ENCODE measurements at regions not wholly inside any gene's neighbourhood (a gene's known extent, or its start where the extent isn't known, plus 50 kb on each side); places are given as distances from the start of the nearest gene placed in this dataset.
"Not testable (repeated sequence)": the region's sequence is repeated elsewhere in the genome, so short reads cannot be mapped to it uniquely, and the experiment has no call there.

GRCh38 chr14:106334428-106335109, 808.2 kb downstream of the TMEM121 start:
- not testable (repeated sequence) for DNase-seq

- not testable (repeated sequence) for DNase-seq
Observed at GRCh38 chr14:106335110-106335429, 808.7 kb downstream of the TMEM121 start.

GRCh38 chr14:106338775-106339174, 812.4 kb downstream of the TMEM121 start:
- DNase-seq = not testable (repeated sequence)

GRCh38 chr14:106340658-106341057, 814.3 kb downstream of the TMEM121 start:
- not testable (repeated sequence) for DNase-seq

DNA sequence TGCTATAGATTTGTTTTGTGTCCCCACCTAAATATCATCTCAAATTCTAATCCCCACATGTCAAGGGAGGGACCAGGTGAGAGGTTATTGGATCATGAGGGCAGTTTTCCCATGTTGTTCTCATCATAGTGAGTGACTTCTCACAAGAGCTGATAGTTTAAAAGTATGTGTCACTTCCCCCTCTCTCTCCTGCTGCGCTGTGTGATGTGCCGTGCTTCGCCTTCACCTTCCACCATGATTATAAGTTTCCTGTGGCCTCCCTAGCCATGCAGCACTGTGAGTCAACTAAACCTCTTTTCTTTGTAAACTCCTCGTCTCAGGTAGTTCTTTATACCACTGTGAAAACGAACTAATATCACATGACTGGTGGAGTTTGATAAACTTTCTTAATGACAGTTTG, 814.8 kb downstream of the TMEM121 start:
- DNase-seq = not testable (repeated sequence)

DNA sequence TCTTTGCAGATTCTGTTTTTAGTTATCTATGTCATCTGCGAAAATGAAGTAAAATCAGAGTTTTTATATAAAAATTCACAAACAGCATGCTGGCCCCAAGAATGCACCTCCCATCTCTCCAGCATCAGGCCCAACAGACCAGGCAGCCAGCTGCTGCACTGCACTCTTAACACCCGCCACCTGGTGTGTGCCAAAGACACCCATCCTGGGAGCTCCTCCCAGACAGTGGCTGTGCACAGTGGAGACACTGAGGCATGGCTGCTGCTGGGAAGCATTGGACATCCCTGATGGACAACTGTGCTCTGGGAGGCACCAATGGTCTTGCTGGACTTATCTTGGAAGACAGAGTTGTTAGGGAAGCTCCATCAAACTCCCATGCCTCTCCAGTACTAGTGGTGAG, 817.2 kb downstream of the TMEM121 start:
- no peak for DNase-seq

DNA sequence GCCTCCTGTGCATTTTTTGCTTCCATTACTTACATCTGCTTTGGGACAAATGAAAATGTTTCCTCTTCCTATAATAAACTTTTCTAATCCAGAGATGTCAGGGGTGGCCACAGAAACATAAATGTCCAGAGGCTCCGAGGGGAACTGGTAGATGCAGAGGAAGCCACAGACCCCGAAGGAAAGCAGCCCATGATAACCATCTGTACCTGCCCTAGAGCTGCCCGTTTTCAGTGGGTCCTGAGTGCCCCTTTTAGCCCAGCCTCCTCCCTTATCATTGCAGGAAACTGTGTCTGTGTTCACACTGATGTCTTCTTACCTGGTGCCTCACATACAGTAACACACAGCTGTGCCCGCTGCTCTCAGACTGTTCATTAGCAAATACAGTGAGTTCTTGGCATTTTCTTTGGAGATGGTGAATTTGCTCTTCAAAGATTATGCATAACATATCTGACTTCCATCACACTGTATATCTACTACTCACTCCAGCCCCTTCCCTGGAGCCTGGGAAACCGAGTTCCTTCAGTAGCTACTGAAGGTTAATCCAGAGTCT, 817.8 kb downstream of the TMEM121 start:
- not testable (repeated sequence) for DNase-seq

GRCh38 chr14:106344791-106345479, 818.6 kb downstream of the TMEM121 start:
- not testable (repeated sequence) for DNase-seq

DNA sequence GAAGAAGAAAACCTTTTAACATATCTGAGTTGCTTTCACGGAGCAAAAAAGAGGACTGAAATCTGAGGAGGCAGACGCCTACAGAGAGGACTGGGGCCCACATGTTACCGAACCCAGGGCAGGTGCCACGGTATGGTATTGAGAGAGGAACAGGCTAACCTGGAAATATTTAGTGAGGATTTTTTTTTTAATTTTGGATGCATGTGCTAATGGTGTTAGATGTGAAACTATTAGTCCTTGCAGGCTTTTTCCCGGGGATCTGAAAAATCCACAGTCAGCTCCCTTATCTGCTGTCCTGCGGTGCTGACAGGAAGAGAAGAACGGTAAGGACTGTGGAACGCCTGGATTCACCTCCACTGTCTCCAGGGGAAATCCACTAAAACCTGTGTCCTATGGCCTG, 819.7 kb downstream of the TMEM121 start:
- no peak for DNase-seq

GRCh38 chr14:106346534-106347290, 820.3 kb downstream of the TMEM121 start:
- DNase-seq = no peak

DNA sequence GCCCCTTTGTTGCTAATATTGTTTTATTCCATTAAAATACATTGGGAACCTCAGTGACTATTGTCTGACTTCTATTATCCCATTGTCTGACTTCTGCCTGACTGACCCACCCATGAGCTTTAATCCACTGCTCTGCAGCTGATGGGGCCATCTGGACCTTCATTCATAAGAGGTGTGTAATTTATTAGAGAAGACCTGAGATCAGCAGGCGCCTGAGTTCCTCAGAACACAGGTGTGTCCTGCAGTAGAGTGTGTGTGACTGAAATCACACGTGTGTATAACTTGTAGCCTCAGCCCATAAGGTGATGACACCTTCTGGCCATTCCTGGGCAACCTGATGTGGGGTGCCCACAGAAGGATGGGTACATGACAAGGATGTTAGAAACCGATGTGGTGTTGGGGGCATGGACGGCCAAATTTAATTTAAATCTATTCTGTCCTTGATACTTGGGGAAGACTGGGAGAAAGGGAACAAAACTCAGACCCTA, 821.0 kb downstream of the TMEM121 start:
- no peak for DNase-seq

DNA sequence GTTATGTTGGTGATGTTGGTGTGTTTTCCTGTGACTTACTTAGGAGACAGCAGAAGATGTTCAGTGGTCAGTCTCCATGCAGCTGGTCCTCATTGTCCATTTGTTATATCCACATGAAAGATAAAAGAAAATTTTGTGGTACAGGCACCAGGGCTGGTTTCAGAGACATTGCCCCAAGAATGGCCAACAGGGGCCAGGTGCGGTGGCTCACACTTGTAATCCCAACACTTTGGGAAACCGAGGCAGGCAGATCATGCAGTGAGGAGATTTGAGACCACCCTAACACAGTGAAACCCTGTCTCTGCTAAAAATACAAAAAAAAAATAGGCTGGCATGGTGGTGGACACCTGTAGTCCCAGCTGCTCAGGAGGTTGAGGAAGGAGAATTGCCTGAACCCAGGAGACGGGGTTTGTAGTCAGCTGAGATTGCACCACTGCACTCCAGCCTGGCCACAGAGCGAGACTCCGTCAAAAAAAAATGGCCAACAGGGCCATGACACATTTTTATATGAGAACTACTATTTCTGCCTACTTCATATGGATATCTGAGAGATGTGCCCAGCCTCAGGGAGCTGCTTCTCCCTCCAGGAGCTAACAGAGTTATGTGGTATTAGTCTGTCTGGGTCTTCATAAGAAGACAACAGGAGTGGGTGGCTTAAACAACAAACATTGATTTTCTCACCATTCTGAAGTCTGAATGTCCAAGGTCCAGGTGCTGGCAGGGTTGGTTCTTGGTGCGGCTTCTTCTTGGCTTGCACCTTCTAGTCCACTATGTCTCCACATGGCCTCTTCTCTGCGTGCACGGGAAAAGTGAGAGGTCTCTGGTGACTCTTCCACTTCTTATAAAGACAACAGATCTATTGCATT, 821.7 kb downstream of the TMEM121 start:
- DNase-seq = no peak

GRCh38 chr14:106348873-106349540, 822.6 kb downstream of the TMEM121 start:
- not testable (repeated sequence) for DNase-seq

GRCh38 chr14:106349678-106350457, 823.5 kb downstream of the TMEM121 start:
- DNase-seq = not testable (repeated sequence)

DNA sequence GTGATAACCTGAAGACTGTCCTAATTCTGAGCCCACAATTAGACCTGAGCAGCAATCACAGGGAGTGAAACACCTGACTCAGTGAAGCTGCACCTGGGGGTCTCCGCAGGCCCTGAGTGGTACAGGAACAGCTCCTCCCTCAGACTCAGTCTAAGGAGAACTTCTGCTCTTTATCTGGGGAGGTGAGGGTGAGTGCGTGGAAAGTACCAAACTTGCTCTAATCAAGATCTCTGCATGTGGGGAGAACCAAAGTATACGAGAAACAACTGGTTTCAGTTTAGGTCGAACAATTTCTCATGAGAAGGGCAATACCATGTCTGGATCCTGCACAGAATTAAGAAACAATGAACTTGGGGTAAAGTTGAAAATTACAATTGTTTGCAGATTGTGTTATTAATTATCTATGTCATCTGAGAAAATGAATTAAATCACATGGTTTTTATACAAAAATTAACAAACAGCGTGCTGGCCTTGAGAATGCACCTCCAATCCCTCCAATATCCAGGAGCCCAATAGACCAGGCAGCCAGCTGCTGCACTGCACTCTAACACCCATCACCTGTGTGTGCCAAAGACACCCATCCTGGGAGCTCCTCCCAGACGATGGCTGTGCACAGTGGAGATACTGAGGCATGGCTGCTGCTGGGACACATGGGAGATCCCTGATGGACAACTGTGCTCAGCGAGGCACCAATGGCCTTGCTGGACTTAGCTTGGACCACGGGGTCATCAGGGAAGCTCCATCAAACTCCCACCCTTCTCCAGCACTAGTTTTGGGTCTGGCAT, 828.8 kb downstream of the TMEM121 start:
- DNase-seq = not testable (repeated sequence)

DNA sequence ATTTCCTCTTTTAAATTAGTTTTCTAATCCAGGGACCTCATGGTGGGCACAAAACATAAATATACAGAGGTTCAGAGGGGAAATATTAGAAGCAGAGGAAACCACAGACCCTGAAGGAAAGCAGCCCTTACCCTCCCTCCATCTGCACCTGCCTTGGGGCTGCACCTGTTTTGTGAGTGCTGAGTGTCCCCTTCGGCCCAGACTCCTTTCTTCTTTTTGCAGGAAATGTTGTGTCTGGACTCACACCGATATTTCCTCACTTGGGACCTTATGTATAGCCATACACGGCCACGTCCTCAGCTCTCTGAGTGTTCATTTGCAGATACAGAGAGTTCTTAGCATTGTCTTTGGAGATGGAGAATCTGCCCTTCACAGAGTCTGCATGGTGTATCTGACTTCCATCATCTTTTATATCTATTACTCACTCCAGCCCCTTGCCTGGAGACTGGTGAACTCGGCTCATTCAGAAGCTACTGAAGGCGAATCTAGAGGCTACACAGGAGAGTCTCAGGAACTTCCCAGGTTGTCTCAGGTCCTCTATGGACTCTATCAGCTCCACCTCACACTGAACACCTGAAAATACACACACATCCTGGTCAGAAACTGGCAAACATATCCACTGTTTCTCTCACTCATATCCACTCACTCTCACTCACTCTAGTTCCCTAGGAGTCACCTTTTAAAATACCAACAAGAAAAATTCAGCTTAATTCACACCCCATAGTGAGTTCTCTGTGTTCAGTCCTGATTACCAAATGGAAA, 829.7 kb downstream of the TMEM121 start:
- not testable (repeated sequence) for DNase-seq

DNA sequence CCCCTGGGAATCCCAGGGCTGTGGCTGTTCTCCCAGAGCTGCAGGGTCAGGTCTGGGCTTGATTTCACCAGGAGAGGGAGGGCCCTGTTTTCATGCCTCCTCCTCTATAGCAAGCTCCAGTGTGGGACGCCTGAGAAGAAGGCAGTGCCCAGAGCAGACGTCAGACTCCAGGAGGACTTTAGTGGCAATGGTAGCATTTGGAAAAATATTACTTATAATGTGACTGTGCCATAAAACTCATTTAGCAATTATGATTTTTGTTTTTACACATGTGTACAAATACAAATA, 830.2 kb downstream of the TMEM121 start:
- DNase-seq = not testable (repeated sequence)

GRCh38 chr14:106359157-106359887, 832.9 kb downstream of the TMEM121 start:
- not testable (repeated sequence) for DNase-seq
